ENCODE measurements at regions not wholly inside any gene's neighbourhood (a gene's known extent, or its start where the extent isn't known, plus 50 kb on each side); places are given as distances from the start of the nearest gene placed in this dataset.

- no peak overlapping the region for H3K4me3 ChIP-seq (ENCODE audit: low read depth, low read length)
- H3K27ac ChIP-seq (ENCODE audit: low read depth, low read length), result no peak overlapping the region
- TF ChIP-seq CTCF (IDR thresholded peaks at IDR 0.05; ENCODE audit: low read depth, low read length), result no peak
- peaks cover 7% of the 10 kb centered on the region for H3K9me3 ChIP-seq (ENCODE audit: control insufficient read depth, insufficient read depth, low read length)
- no peaks in the 10 kb centered on the region for H3K27me3 ChIP-seq (ENCODE audit: control insufficient read depth, insufficient read depth, low read length)
- no peak for DNase-seq (ENCODE audit: low read depth, low spot score)
- CTCF ChIA-PET, result no interaction called here
- POLR2A ChIA-PET, result no interaction called here
Measured at GRCh38 chr14:82387699-82388098, 854.0 kb upstream of the SEL1L start.

GRCh38 chr14:82388488-82388887, 854.8 kb upstream of the SEL1L start:
- TF ChIP-seq CTCF (IDR thresholded peaks at IDR 0.05; ENCODE audit: low read depth, low read length), result no peak
- no peak overlapping the region for H3K27ac ChIP-seq (ENCODE audit: low read depth, low read length)
- no peak overlapping the region for H3K4me3 ChIP-seq (ENCODE audit: low read depth, low read length)
- no peaks in the 10 kb centered on the region for H3K27me3 ChIP-seq (ENCODE audit: control insufficient read depth, insufficient read depth, low read length)
- POLR2A ChIA-PET, result no interaction called here
- peaks cover 7% of the 10 kb centered on the region for H3K9me3 ChIP-seq (ENCODE audit: control insufficient read depth, insufficient read depth, low read length)
- CTCF ChIA-PET, result no interaction called here
- no peak for DNase-seq (ENCODE audit: low read depth, low spot score)

- no peak overlapping the region for H3K27ac ChIP-seq (ENCODE audit: low read depth, low read length)
- H3K27me3 ChIP-seq (ENCODE audit: control insufficient read depth, insufficient read depth, low read length), result no peaks in the 10 kb centered on the region
- peaks cover 9% of the 10 kb centered on the region for H3K9me3 ChIP-seq (ENCODE audit: control insufficient read depth, insufficient read depth, low read length)
- TF ChIP-seq CTCF (IDR thresholded peaks at IDR 0.05; ENCODE audit: low read depth, low read length), result no peak
- no peak overlapping the region for H3K4me3 ChIP-seq (ENCODE audit: low read depth, low read length)
- no peak for DNase-seq (ENCODE audit: low read depth, low spot score)
- CTCF ChIA-PET, result no interaction called here
- POLR2A ChIA-PET, result no interaction called here
Measured at GRCh38 chr14:82390586-82390985, 856.9 kb upstream of the SEL1L start.

- Histone ChIP-seq H3K9me3 (ENCODE audit: control insufficient read depth, insufficient read depth, low read length) (peaks cover 6% of the 10 kb centered on the region), H3K27ac (ENCODE audit: low read depth, low read length) (no peak overlapping the region), H3K4me3 (ENCODE audit: low read depth, low read length) (no peak overlapping the region), H3K27me3 (ENCODE audit: control insufficient read depth, insufficient read depth, low read length) (no peaks in the 10 kb centered on the region)
- POLR2A ChIA-PET, result no interaction called here
- no peak for DNase-seq (ENCODE audit: low read depth, low spot score)
- CTCF ChIA-PET, result no interaction called here
- no peak for TF ChIP-seq CTCF (IDR thresholded peaks at IDR 0.05; ENCODE audit: low read depth, low read length)
Measured at GRCh38 chr14:82394916-82395315, 861.3 kb upstream of the SEL1L start.

GRCh38 chr14:82398256-82398655, 864.6 kb upstream of the SEL1L start:
- no peak for DNase-seq (ENCODE audit: low read depth, low spot score)
- ChIA-PET POLR2A (no interaction called here), CTCF (no interaction called here)
- H3K4me3 ChIP-seq (ENCODE audit: low read depth, low read length), result no peak overlapping the region
- TF ChIP-seq CTCF (IDR thresholded peaks at IDR 0.05; ENCODE audit: low read depth, low read length), result no peak
- no peaks in the 10 kb centered on the region for H3K27me3 ChIP-seq (ENCODE audit: control insufficient read depth, insufficient read depth, low read length)
- no peak overlapping the region for H3K27ac ChIP-seq (ENCODE audit: low read depth, low read length)
- H3K9me3 ChIP-seq (ENCODE audit: control insufficient read depth, insufficient read depth, low read length), result peaks cover 7% of the 10 kb centered on the region; the same call in 1 of the 2 replicates
